ENCODE measurements at regions not wholly inside any gene's neighbourhood (a gene's known extent, or its start where the extent isn't known, plus 50 kb on each side); places are given as distances from the start of the nearest gene placed in this dataset.

- Histone ChIP-seq H3K36me3 (ENCODE audit: control insufficient read depth, insufficient read depth, low read length) (no peaks in the 10 kb centered on the region), H3K79me1 (ENCODE audit: low read depth in 1 of 2, low read length in 2 of 2) (no peaks in the 10 kb centered on the region), H2BK20ac (ENCODE audit: low read depth, low read length) (no peak overlapping the region), H3K9ac (ENCODE audit: low read depth, low read length) (no peak overlapping the region), H3K4me2 (ENCODE audit: low read depth, low read length) (no peak overlapping the region), H2BK5ac (ENCODE audit: low read depth, low read length, poor library complexity, severe bottlenecking) (no peak overlapping the region), H4K5ac (ENCODE audit: low read depth, low read length) (no peak overlapping the region), H3K4ac (ENCODE audit: low read depth, low read length) (no peak overlapping the region), H3K9me3 (ENCODE audit: control insufficient read depth, insufficient read depth, low read length) (no peaks in the 10 kb centered on the region), H4K20me1 (ENCODE audit: insufficient read depth, low read length) (no peaks in the 10 kb centered on the region), H3K4me1 (ENCODE audit: control insufficient read depth, insufficient read depth, low read length) (no peaks in the 10 kb centered on the region), H4K91ac (ENCODE audit: insufficient read depth, low read depth, low read length) (no peak overlapping the region), H2AK9ac (replicated peaks; ENCODE audit: low read depth, low read length, poor library complexity) (no peak overlapping the region), H2BK15ac (ENCODE audit: low read depth, low read length) (no peak overlapping the region), H3K27ac (ENCODE audit: insufficient read depth, low read length) (no peak overlapping the region), H2AFZ (replicated peaks; ENCODE audit: low read length, poor library complexity) (no peak overlapping the region), H3K4me3 (ENCODE audit: insufficient read depth, low read depth, low read length) (no peak overlapping the region), H3K18ac (ENCODE audit: low read depth, low read length) (no peak overlapping the region), H3K27me3 (ENCODE audit: control insufficient read depth, insufficient read depth, low read length) (no peaks in the 10 kb centered on the region; the same call in 1 of the 2 replicates), H2BK120ac (ENCODE audit: low read depth, low read length) (no peak overlapping the region), H3K56ac (ENCODE audit: extremely low read depth, insufficient read depth, low read length) (no peak overlapping the region), H3K14ac (replicated peaks; ENCODE audit: low read depth, low read length) (no peak overlapping the region), H3K23ac (ENCODE audit: low read depth, low read length) (no peak overlapping the region), H3K9me1 (ENCODE audit: insufficient read depth, low read length) (no peaks in the 10 kb centered on the region), H2AK5ac (ENCODE audit: low read depth, low read length) (no peak overlapping the region), H4K8ac (ENCODE audit: low read depth in 2 of 2, low read length in 2 of 2) (no peak overlapping the region)
- in situ Hi-C loops (cut with MboI; ENCODE audit: low sequenced_read_pairs), result no loop called here
- ATAC-seq (ENCODE audit: low read depth) (no peak), DNase-seq (no peak)
- ChIA-PET CTCF (no interaction called here), POLR2A (ENCODE audit: unreplicated experiment) (no interaction called here)
- intact Hi-C loops (cut with micrococcal nuclease), result no loop called here
- WGBS, 2 experiments (ENCODE audit: extremely low coverage in 2 of 2, insufficient read length in 1 of 2), result no CpG with 5 or more reads among the region's 3 CpGs
- dilution Hi-C loops (cut with HindIII; ENCODE audit: low sequenced_read_pairs, unreplicated experiment), result no loop called here
- no TSS peak for BruUV-seq (replicated peaks)
- TF ChIP-seq MAFK (IDR thresholded peaks at IDR 0.05; ENCODE audit: low read depth, low read length) (no peak), RFX5 (IDR thresholded peaks at IDR 0.05; ENCODE audit: low read depth, low read length) (no peak), CEBPB (IDR thresholded peaks at IDR 0.05; ENCODE audit: low read depth, low read length) (no peak), POLR2A (IDR thresholded peaks at IDR 0.05; ENCODE audit: low read depth, low read length) (no peak)
These were observed 221.7 kb upstream of the MPHOSPH6 start for GRCh38 chr16:82391690-82392089.
